ENCODE measurements at regions not wholly inside any gene's neighbourhood (a gene's known extent, or its start where the extent isn't known, plus 50 kb on each side); places are given as distances from the start of the nearest gene placed in this dataset.
A peak's percentile ranks its signal among the peaks of the same experiment; 100 is the strongest.

GRCh38 chr10:42973870-42974692, 102.8 kb upstream of the RET start:
- DNase-seq = no peak

DNA sequence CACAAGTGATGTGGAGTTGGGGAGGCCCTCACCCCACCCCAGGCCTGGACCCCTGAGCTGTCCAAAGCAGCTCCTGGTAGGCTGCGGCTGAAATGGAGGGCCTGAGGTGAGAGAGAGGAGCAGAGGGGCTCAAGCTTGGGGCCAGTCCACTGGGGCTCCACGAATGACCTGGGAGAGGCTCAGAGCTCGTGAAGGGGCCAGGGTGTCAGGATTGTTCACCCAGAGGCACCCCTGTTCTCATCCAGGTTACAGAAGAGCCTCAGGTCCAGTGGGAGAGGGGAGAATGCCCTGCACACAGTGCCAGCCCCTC, 102.2 kb upstream of the RET start:
- DNase-seq = no peak

DNA sequence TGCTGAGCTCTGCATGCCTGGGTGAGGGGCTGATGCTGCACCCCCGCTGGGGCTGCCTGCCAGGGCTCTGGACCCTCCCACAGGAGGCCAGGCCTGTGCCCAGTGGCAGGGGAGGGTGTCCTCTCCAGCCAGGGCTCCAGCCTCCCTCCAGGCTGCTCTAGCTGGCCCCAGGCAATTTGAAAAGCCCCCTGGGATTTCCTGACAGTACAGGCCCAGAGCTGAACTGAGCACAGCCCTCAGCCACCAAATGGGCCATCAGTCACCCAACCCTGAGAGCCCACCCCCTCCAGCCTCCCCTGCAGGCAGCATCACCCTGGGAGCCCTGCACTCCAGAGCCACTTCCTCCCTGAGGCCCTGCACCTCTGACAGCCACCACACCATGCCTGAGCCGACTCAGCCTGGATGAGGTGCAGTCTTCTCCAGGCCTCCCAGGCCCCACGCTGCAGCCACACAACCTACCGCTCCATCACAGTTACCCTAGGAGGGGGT, 101.8 kb upstream of the RET start:
- DNase-seq = no peak

GRCh38 chr10:42975558-42976340, 101.1 kb upstream of the RET start:
- no peak for DNase-seq

- no peak for DNase-seq
Measured at GRCh38 chr10:42976351-42977031, 100.4 kb upstream of the RET start.

DNA sequence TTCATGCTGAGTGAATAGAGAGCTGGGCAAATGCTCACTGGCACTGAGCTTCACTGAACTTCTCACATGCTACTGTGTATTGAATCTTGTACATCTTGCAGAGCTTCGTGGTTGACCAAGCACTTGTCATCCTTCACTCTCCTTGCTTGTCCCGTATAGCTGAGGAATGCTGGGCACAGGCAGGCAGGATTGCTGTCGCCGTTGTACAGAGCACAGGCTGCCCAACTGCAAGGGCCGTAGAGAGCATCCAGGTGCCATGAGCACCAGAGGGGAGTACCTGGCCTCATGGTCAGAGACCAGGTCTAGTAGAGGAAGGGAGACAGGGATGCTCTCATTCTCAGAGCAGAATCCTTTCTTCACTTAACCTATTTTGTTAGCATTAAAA, 99.8 kb upstream of the RET start:
- no peak for DNase-seq

DNA sequence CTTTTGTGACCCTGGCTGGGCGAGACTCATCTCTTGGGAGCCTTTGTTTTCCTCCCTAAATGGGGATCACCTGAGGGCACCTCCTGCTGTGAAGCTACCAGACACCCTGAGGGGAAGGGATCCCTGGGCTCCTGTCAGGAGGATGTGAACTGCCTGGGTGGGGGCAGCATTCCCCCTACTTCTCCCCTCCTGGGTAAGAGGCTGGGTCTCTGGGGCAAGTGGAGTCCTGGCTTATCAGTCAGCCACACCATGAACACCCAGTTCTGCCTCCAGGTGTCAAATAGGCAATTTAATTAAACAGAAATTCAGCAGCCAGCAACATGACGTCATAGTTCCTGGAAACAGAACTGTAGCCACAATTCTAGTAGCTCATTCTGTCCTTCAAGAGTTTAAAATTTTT, 97.7 kb upstream of the RET start:
- DNase-seq = peak; percentile 48

DNA sequence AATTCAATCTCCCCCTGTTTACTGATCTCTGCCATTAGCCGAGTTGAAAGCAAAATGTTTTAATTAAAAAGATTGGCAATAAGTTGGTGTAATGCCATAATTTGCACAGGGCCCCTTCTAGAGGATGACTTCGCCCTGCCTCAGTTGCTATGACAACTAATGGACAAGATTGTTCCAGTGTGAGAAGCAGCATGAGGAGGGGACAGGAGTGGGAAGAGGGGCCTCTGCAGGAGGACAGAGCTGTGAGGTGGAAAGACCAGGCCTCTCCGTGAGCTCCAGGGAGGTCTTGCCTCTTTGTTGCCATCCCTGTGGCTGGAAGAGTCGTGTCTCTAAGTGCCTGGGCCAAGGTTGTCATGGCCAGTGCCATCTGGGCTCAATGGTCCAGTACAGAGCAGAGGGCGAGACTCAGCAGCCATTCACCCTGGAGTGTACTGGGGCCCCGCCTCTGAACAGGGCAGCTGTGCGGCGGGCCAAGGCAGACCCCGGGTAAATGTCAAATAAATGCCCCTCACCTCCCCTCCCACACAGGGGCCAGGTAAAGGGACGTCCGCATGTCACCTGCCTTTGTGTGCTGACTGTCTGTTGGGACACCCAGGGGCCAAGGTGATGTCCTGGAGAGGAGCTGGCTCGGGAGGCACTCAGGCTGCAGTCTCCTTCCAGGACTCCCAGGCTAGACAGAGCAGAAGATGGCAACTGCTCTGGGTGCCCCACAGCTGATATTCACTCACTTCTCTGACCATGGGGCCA, 97.0 kb upstream of the RET start:
- DNase-seq = peak; percentile 48

DNA sequence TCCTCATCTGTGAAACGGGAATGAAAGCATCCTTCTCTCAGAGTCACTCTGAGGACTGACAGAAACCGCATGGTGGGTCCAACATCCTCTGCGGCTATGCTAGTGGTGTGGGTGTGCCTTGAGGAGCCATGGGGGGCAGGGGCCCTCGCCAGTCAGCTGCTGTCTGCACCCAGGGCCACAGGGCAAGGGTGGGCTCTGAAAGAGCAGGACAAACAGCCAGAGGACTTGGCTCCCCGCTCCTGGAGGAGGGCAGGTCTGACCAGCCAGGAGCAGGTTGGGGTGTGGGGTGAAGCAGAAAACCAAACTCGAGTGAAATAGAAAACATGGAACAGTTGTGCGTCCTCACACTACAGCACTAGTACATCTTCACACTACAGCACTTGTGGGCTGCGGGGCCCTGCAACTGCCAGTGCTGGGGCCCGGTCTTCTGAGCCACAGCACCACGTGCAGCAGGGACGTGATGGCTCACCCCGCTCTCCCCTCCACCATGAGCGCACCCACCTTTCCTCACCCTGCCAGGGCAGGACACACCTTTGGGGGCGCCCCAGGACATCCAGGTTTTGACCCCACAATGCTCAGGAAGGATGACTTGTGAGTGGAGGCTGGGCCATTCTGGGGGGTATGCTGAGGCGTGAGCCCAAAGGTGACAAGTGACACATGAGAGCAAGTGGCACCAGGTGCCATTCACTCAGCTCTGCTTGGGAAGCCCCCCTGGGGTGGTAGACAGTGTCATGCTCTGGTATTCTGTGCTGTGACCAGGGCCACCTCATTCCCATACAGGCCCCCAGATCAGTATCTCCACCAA, 96.1 kb upstream of the RET start:
- no peak for DNase-seq

DNA sequence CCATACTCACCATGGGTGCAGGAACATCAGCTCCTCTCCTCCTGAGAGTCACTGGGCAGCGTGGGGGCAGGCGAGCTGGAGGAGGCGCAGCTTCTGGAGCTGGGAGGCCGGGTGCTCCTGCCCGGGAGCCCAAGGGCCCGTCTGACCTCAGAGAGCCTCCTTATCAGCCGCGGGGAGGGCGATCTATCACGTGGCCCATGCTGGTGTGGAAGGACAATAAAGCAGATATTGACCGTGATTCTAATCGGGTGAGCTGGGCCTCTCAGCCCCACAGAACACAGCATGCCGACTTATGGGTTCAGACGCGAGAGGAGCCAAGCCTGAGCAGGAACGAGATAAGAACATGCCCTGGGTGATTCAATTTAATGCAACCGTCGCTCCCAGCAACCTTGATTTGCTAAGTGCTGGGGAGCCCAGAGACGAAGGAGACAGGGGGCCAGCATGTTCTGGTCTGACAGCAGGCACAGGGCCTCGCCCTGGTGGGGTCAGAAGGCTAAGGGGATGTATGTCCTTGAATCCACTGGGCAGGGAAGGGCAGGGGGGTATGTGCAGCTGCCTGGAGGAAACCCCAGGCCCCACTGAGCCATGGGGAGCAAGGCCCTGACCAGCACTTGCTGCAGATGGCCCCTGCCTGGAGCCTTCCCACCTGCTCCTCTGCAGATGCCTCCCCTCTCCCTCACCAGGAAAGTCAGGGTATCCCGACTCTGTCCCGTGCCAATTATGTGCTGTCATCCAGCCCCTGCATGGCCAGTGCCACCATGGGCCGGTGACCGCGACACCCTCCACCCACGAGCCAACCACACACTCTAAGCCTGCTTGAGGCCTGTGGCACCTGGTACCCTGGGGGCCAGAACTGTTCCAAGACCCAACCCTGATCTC, 95.3 kb upstream of the RET start:
- no peak for DNase-seq

GRCh38 chr10:42982891-42983506, 93.9 kb upstream of the RET start:
- DNase-seq = no peak

GRCh38 chr10:42983591-42983990, 93.3 kb upstream of the RET start:
- DNase-seq = no peak

DNA sequence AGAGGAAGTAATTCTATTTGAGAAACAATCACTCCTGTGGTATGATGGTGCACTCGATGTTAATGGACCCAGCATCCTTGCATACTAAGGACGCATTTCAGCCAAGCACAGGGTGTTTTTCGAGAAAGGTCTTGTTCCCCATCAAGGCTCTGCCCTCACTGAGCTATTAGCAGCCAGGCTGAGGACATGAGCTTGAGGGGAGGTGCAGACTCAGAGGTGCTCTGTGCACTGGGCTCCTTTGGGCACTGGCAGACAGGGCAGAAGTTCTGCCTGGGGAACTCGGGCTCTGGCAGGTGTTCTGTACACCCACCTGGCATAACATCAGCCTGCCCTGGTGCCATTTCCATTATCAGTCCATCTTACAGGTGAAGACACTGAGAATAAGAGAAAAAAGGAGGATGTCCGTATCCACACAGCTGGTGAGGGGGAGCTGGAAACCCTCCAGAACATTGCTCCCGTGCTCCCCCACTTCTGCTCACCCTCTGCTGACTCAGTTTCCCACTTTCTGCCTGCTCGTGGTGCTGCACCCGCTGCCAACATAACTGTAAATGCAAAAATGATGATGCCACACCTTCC, 92.7 kb upstream of the RET start:
- no peak for DNase-seq

- DNase-seq = no peak
Measured at GRCh38 chr10:42984761-42985325, 92.0 kb upstream of the RET start.

DNA sequence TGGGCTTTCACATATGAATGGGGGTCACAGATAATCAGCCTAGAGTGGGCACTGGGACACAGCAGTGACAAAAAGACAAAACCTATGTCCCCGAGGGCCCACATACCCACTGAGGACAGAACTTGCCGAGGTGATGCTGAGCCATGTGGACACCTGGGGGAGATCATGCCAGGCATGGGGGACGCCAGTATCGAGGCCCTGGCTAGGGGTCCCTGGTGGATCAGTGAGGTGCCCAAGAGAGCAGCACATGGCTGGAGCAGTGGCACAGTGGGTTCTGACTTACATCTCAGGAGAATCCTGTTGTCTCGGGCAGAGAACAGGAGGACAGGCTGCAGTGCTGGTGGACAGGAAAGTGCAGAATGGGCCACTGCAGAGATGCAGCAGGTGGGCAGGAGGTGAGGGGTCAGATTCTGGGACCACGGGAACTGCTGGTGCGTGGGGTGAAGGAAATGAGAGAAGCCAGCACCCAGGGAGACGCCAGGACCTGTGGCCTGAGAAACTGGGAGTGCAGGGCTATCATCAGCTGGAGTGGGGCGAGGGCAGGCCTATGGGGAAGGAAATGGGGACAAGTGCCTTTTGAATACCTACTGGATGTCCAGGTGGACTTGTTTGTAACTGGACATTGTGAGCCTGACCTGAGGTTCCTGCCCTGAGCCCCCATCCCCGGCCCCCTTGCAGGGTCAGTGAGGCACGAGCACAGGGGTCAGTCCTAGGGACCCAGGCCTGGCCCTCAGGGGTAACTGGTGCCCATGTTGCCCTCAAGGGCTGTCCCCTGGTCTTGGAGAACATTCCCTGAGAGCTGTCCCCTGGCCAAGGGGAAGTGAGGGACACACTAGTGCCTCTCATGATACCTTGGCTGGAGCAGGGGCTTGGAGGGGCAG, 91.2 kb upstream of the RET start:
- no peak for DNase-seq

GRCh38 chr10:42986633-42987032, 90.2 kb upstream of the RET start:
- no peak for DNase-seq

- no peak for DNase-seq
Measured at GRCh38 chr10:42987121-42987541, 89.7 kb upstream of the RET start.

DNA sequence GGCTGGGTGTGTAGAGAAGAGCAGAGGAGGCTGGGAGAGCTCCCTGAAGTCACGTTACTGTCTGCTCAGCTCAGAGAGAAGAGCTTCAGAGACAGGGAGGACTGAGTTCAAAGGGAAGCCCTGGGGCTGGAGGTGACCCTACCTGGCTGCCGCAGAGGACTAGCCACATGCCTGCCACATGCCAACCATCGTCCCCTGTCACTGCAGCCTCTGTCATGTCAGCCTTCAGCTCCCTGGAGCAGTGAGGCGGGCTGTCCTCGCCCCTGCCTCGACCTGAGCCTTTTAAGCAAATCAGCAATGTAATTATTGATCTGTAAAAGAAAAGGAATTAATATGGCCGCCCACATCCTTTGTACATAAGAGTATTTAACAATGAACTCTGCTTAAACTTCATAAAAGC, 89.3 kb upstream of the RET start:
- no peak for DNase-seq

DNA sequence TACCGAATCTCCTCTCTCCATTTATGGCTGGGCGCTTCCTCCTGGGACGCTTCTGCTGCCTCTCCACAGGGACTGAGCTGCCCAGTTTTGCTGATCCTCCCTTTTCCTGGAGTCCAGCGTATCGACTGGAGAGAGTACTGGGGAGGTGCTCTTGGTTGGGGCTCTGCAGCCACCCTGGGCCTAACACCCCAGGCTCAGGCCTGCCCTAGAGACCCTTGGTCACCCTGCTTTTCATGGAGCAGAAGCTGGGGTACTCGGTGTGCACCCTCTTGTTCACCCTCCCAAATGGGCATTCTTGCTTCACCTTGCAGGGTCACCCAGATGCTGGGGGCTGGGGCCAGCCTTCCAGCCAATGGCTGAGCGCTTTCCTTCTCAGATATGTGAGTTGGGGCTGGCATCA, 88.8 kb upstream of the RET start:
- DNase-seq = no peak

Measured in NCI-H748 treated with DMSO at 0.1 percent for 48 hours (cell line).